WTC11 (cell line): ENCODE measurements at regions not wholly inside any gene's neighbourhood (a gene's known extent, or its start where the extent isn't known, plus 50 kb on each side); places are given as distances from the start of the nearest gene placed in this dataset.

Experiments used
- ATAC-seq: fragments of 200-7000 bp; cut with Tn5 transposase; 2 replicates; pipeline ENCODE4 v1.10.0; 2021; ENCODE audit warnings: mild to moderate bottlenecking, moderate library complexity
- CTCF ChIA-PET: fragments of 300-600 bp; sonication (Branson Sonifier 250); formaldehyde crosslinking; loops from one replicate; lab custom pipeline; 2021; ENCODE audit warnings: antibody characterized with exemption; lab: Charles Lee
- POLR2A ChIA-PET: fragments of 350-600 bp; sonication (Branson Sonifier 250); formaldehyde crosslinking; loops from one replicate; lab custom pipeline; 2021; ENCODE audit warnings: antibody characterized with exemption; lab: Charles Lee
- DNase-seq: peaks from one replicate; pipeline ENCODE4 v3.0.0; 2021; ENCODE audit warnings: low spot score
- H3K27ac Mint-ChIP-seq: 2 replicates; pipeline ENCODE4 v1.8.0; 2021; ENCODE audit warnings: mixed read lengths
- H3K27me3 Mint-ChIP-seq: 2 replicates; pipeline ENCODE4 v1.8.0; 2021; ENCODE audit warnings: low read depth, mild to moderate bottlenecking, moderate library complexity, mixed read lengths
- H3K36me3 Mint-ChIP-seq: 2 replicates; pipeline ENCODE4 v1.8.0; 2021; ENCODE audit warnings: mixed read lengths
- H3K4me1 Mint-ChIP-seq: 2 replicates; pipeline ENCODE4 v1.8.0; 2022; ENCODE audit warnings: mixed read lengths
- H3K4me3 Mint-ChIP-seq: 2 replicates; pipeline ENCODE4 v1.8.0; 2021; ENCODE audit warnings: mild to moderate bottlenecking, moderate library complexity, mixed read lengths
- H3K9me3 Mint-ChIP-seq: 2 replicates; pipeline ENCODE4 v1.8.0; 2021; ENCODE audit warnings: mixed read lengths
- CDX4 ChIP-seq: fragments of 250-450 bp; sonication (Bioruptor Pico); IDR thresholded peaks from 2 replicates; pipeline ENCODE4 v1.9.0; 2021; ENCODE audit warnings: moderate library complexity, mild to moderate bottlenecking, inconsistent platforms, borderline replicate concordance
- E2F5 ChIP-seq: sonication (generic); formaldehyde crosslinking; IDR thresholded peaks from 2 replicates; pipeline ENCODE4 v1.8.1; 2022; ENCODE audit warnings: mild to moderate bottlenecking, moderate library complexity, missing genetic modification reagents
- EMX1 ChIP-seq: fragments of 250-450 bp; sonication (Bioruptor Pico); IDR thresholded peaks from 2 replicates; pipeline ENCODE4 v1.8.0; 2021; ENCODE audit warnings: mild to moderate bottlenecking
- ETV6 ChIP-seq: sonication (generic); formaldehyde crosslinking; IDR thresholded peaks from 2 replicates; pipeline ENCODE4 v1.8.1; 2022; ENCODE audit warnings: mild to moderate bottlenecking, missing genetic modification reagents
- GABPB1 ChIP-seq: sonication (generic); formaldehyde crosslinking; IDR thresholded peaks from 2 replicates; pipeline ENCODE4 v1.8.1; 2023; ENCODE audit warnings: mild to moderate bottlenecking, missing genetic modification reagents
- IRF2 ChIP-seq: sonication (generic); formaldehyde crosslinking; IDR thresholded peaks from 2 replicates; pipeline ENCODE4 v1.8.0; 2022; ENCODE audit warnings: low read depth, missing genetic modification reagents, borderline replicate concordance
- JUN ChIP-seq: sonication (generic); formaldehyde crosslinking; IDR thresholded peaks from 2 replicates; pipeline ENCODE4 v1.8.0; 2023; ENCODE audit warnings: mild to moderate bottlenecking, missing genetic modification reagents
- MXD4 ChIP-seq: fragments of 250-450 bp; sonication (Bioruptor Pico); IDR thresholded peaks from 2 replicates; pipeline ENCODE4 v1.8.0; 2021; ENCODE audit warnings: mild to moderate bottlenecking, moderate library complexity, borderline replicate concordance
- NFATC4 ChIP-seq: fragments of 250-450 bp; sonication (Bioruptor Pico); IDR thresholded peaks from 2 replicates; pipeline ENCODE4 v1.9.0; 2021; ENCODE audit warnings: mild to moderate bottlenecking
- NR3C1 ChIP-seq: sonication (generic); formaldehyde crosslinking; conservative IDR thresholded peaks from 2 replicates; pipeline ENCODE4 v1.8.1; 2023; ENCODE audit warnings: low read depth, mild to moderate bottlenecking, missing genetic modification reagents
- PRRX2 ChIP-seq: fragments of 250-450 bp; sonication (Bioruptor Pico); IDR thresholded peaks from 2 replicates; pipeline ENCODE4 v1.8.0; 2021; ENCODE audit warnings: mild to moderate bottlenecking
- SOX15 ChIP-seq: fragments of 250-450 bp; sonication (Bioruptor Pico); IDR thresholded peaks from 2 replicates; pipeline ENCODE4 v1.9.0; 2021; ENCODE audit warnings: mild to moderate bottlenecking
- TCF7 ChIP-seq: sonication (generic); formaldehyde crosslinking; IDR thresholded peaks from 2 replicates; pipeline ENCODE4 v1.8.0; 2022; ENCODE audit warnings: mild to moderate bottlenecking, low read depth, missing genetic modification reagents, moderate library complexity
- TEAD1 ChIP-seq: sonication (generic); formaldehyde crosslinking; IDR thresholded peaks from 2 replicates; pipeline ENCODE4 v1.8.0; 2022; ENCODE audit warnings: mild to moderate bottlenecking, missing genetic modification reagents
- USF1 ChIP-seq: sonication (generic); formaldehyde crosslinking; IDR thresholded peaks from 2 replicates; pipeline ENCODE4 v1.8.0; 2022; ENCODE audit warnings: mild to moderate bottlenecking, missing genetic modification reagents
- ZNF121 ChIP-seq: sonication (generic); formaldehyde crosslinking; IDR thresholded peaks from 2 replicates; pipeline ENCODE4 v1.8.0; 2023; ENCODE audit warnings: missing genetic modification reagents
- ZNF232 ChIP-seq: sonication (generic); formaldehyde crosslinking; IDR thresholded peaks from 2 replicates; pipeline ENCODE4 v1.8.0; 2022; ENCODE audit warnings: mild to moderate bottlenecking, missing genetic modification reagents
- ZNF317 ChIP-seq: sonication (generic); formaldehyde crosslinking; IDR thresholded peaks from 2 replicates; pipeline ENCODE4 v1.8.1; 2023; ENCODE audit warnings: low read depth, mild to moderate bottlenecking, moderate library complexity, missing genetic modification reagents, borderline replicate concordance
- ZNF396 ChIP-seq: fragments of 250-450 bp; sonication (Bioruptor Pico); IDR thresholded peaks from 2 replicates; pipeline ENCODE4 v1.8.0; 2021; ENCODE audit warnings: mild to moderate bottlenecking, moderate library complexity, borderline replicate concordance
- ZNF423 ChIP-seq: fragments of 250-450 bp; sonication (Bioruptor Pico); IDR thresholded peaks from 2 replicates; pipeline ENCODE4 v2.1.2; 2022; ENCODE audit warnings: mild to moderate bottlenecking, moderate library complexity
- ZNF671 ChIP-seq: fragments of 250-450 bp; sonication (Bioruptor Pico); IDR thresholded peaks from 2 replicates; pipeline ENCODE4 v1.8.0; 2021; ENCODE audit warnings: mild to moderate bottlenecking
- TF ChIP-seq, protein P1 (sequence below): sonication (generic); formaldehyde crosslinking; IDR thresholded peaks from 2 replicates; pipeline ENCODE4 v1.8.0; 2022; ENCODE audit warnings: mild to moderate bottlenecking, missing genetic modification reagents
- TF ChIP-seq, protein P2 (sequence below): sonication (generic); formaldehyde crosslinking; IDR thresholded peaks from 2 replicates; pipeline ENCODE4 v1.8.1; 2022; ENCODE audit warnings: low read depth, missing genetic modification reagents, borderline replicate concordance
- TF ChIP-seq, protein P3 (sequence below): sonication (generic); formaldehyde crosslinking; IDR thresholded peaks from 2 replicates; pipeline ENCODE4 v1.8.1; 2022; ENCODE audit warnings: missing genetic modification reagents, borderline replicate concordance

- no peaks in the 10 kb centered on the region for H3K4me1 Mint-ChIP-seq
- POLR2A ChIA-PET, result no interaction called here
- CTCF ChIA-PET, result no interaction called here
- no peak for TF ChIP-seq ZNF232 (CRISPR knock-in tag)
- no peak for TF ChIP-seq EMX1 (CRISPR knock-in tag)
- TF ChIP-seq, protein P1, sequence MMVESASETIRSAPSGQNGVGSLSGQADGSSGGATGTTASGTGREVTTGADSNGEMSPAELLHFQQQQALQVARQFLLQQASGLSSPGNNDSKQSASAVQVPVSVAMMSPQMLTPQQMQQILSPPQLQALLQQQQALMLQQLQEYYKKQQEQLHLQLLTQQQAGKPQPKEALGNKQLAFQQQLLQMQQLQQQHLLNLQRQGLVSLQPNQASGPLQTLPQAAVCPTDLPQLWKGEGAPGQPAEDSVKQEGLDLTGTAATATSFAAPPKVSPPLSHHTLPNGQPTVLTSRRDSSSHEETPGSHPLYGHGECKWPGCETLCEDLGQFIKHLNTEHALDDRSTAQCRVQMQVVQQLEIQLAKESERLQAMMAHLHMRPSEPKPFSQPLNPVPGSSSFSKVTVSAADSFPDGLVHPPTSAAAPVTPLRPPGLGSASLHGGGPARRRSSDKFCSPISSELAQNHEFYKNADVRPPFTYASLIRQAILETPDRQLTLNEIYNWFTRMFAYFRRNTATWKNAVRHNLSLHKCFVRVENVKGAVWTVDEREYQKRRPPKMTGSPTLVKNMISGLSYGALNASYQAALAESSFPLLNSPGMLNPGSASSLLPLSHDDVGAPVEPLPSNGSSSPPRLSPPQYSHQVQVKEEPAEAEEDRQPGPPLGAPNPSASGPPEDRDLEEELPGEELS (CRISPR knock-in tag), result no peak
- TF ChIP-seq ZNF423 (CRISPR knock-in tag), result no peak
- no peak for TF ChIP-seq CDX4
- no peak for TF ChIP-seq NR3C1 (CRISPR knock-in tag)
- TF ChIP-seq ZNF121 (CRISPR knock-in tag), result no peak
- no peak for TF ChIP-seq PRRX2
- no peak for TF ChIP-seq ZNF317 (CRISPR knock-in tag)
- TF ChIP-seq JUN, result no peak
- no peak for TF ChIP-seq TCF7 (CRISPR knock-in tag)
- TF ChIP-seq IRF2 (CRISPR knock-in tag), result no peak
- no peak for TF ChIP-seq GABPB1 (CRISPR knock-in tag)
- TF ChIP-seq NFATC4 (CRISPR knock-in tag), result no peak
- H3K9me3 Mint-ChIP-seq, result no peaks in the 10 kb centered on the region
- no peak overlapping the region for H3K27ac Mint-ChIP-seq
- H3K27me3 Mint-ChIP-seq, result no peaks in the 10 kb centered on the region
- H3K4me3 Mint-ChIP-seq, result no peak overlapping the region
- DNase-seq (no peak), ATAC-seq (no peak)
- no peaks in the 10 kb centered on the region for H3K36me3 Mint-ChIP-seq
Measured at GRCh38 chr6:163877877-163878639, 463.5 kb downstream of the QKI start.

GRCh38 chr6:163876391-163876790 is 461.9 kb downstream of the QKI start:
- no peak overlapping the region for H3K4me3 Mint-ChIP-seq
- no peaks in the 10 kb centered on the region for H3K9me3 Mint-ChIP-seq
- H3K27me3 Mint-ChIP-seq, result no peaks in the 10 kb centered on the region
- TF ChIP-seq PRRX2 (no peak), MXD4 (no peak), USF1 (CRISPR knock-in tag) (no peak), ZNF317 (CRISPR knock-in tag) (no peak), SOX15 (no peak), ZNF671 (CRISPR knock-in tag) (no peak), TEAD1 (CRISPR knock-in tag) (no peak), ETV6 (no peak)
- TF ChIP-seq, protein P2, sequence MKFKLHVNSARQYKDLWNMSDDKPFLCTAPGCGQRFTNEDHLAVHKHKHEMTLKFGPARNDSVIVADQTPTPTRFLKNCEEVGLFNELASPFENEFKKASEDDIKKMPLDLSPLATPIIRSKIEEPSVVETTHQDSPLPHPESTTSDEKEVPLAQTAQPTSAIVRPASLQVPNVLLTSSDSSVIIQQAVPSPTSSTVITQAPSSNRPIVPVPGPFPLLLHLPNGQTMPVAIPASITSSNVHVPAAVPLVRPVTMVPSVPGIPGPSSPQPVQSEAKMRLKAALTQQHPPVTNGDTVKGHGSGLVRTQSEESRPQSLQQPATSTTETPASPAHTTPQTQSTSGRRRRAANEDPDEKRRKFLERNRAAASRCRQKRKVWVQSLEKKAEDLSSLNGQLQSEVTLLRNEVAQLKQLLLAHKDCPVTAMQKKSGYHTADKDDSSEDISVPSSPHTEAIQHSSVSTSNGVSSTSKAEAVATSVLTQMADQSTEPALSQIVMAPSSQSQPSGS, result no peak
- H3K36me3 Mint-ChIP-seq, result no peaks in the 10 kb centered on the region
- ChIA-PET POLR2A (no interaction called here), CTCF (no interaction called here)
- ATAC-seq, result no peak
- H3K4me1 Mint-ChIP-seq, result no peaks in the 10 kb centered on the region
- H3K27ac Mint-ChIP-seq, result no peak overlapping the region
- no peak for DNase-seq

DNA sequence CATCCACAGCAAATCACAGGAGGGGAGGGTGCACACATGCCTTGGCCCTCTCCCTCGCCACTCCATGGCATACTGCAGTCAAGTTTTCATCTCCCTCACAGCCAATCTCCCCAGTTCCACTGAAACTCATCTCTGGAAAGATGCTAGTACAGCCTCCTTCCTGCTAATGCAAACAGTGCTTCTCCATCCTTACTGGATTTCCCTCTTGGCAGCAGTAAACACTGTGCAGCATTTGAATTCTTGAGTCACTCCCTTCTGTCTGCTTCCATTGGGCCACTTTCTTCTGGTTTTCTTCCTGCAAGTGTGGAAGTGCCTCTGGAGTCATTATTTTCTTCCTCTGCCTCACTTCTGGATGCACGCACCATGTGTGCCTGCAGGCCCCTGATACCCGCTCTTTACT is 460.3 kb downstream of the QKI start:
- POLR2A ChIA-PET, result no interaction called here
- ATAC-seq, result no peak
- Mint-ChIP-seq H3K4me3 (no peak overlapping the region), H3K9me3 (peaks cover 3% of the 10 kb centered on the region; the same call in 1 of the 2 replicates), H3K27me3 (no peaks in the 10 kb centered on the region), H3K4me1 (no peaks in the 10 kb centered on the region), H3K27ac (no peak overlapping the region), H3K36me3 (no peaks in the 10 kb centered on the region)
- no peak for DNase-seq
- CTCF ChIA-PET, result no interaction called here
- TF ChIP-seq NFATC4 (CRISPR knock-in tag), result no peak
- no peak for TF ChIP-seq E2F5 (CRISPR knock-in tag)
- no peak for TF ChIP-seq ZNF396 (CRISPR knock-in tag)
- no peak for TF ChIP-seq IRF2 (CRISPR knock-in tag)
- TF ChIP-seq, protein P3, sequence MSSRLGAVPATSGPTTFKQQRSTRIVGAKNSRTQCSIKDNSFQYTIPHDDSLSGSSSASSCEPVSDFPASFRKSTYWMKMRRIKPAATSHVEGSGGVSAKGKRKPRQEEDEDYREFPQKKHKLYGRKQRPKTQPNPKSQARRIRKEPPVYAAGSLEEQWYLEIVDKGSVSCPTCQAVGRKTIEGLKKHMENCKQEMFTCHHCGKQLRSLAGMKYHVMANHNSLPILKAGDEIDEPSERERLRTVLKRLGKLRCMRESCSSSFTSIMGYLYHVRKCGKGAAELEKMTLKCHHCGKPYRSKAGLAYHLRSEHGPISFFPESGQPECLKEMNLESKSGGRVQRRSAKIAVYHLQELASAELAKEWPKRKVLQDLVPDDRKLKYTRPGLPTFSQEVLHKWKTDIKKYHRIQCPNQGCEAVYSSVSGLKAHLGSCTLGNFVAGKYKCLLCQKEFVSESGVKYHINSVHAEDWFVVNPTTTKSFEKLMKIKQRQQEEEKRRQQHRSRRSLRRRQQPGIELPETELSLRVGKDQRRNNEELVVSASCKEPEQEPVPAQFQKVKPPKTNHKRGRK (CRISPR knock-in tag), result no peak
